IPS-NIHi7 (cell line): ENCODE measurements at regions not wholly inside any gene's neighbourhood (a gene's known extent, or its start where the extent isn't known, plus 50 kb on each side); places are given as distances from the start of the nearest gene placed in this dataset.

Source experiments
- DNase-seq: peaks from one replicate; pipeline ENCODE4 v3.0.0; 2012; ENCODE audit warnings: mixed read lengths; ENCODE audit errors: extremely low spot score

GRCh38 chr3:71903112-71903495 lies 118.2 kb upstream of the PROK2 start:
- DNase-seq, result no peak

- DNase-seq, result no peak
Observed at GRCh38 chr3:71902258-71903111, 117.5 kb upstream of the PROK2 start.

- DNase-seq, result no peak
Observed at GRCh38 chr3:71901645-71902044, 116.7 kb upstream of the PROK2 start.

GRCh38 chr3:71900057-71900456 lies 115.1 kb upstream of the PROK2 start:
- no peak for DNase-seq

- no peak for DNase-seq
Observed at GRCh38 chr3:71896751-71897150, 111.8 kb upstream of the PROK2 start.

GRCh38 chr3:71893702-71894479 lies 108.9 kb upstream of the PROK2 start:
- peak; percentile 41 for DNase-seq

- no peak for DNase-seq
Observed at GRCh38 chr3:71893122-71893521, 108.2 kb upstream of the PROK2 start.

GRCh38 chr3:71891483-71891882 lies 106.5 kb upstream of the PROK2 start:
- no peak for DNase-seq

- no peak for DNase-seq
Observed at GRCh38 chr3:71890356-71890931, 105.5 kb upstream of the PROK2 start.

- no peak for DNase-seq
Observed at GRCh38 chr3:71887256-71887655, 102.3 kb upstream of the PROK2 start.

GRCh38 chr3:71885006-71885405 lies 100.1 kb upstream of the PROK2 start:
- DNase-seq, result no peak

- DNase-seq, result no peak
Observed at GRCh38 chr3:71881732-71882131, 96.8 kb upstream of the PROK2 start.

GRCh38 chr3:71881041-71881440 lies 96.1 kb upstream of the PROK2 start:
- DNase-seq, result no peak

- DNase-seq, result peak; percentile 32
Observed at GRCh38 chr3:71879089-71879488, 94.1 kb upstream of the PROK2 start.

- DNase-seq, result no peak
Observed at GRCh38 chr3:71876135-71877105, 91.5 kb upstream of the PROK2 start.

GRCh38 chr3:71875461-71875947 lies 90.6 kb upstream of the PROK2 start:
- DNase-seq, result peak; percentile 89

- DNase-seq, result no peak
Observed at GRCh38 chr3:71874618-71875017, 89.7 kb upstream of the PROK2 start.

- DNase-seq, result no peak
Observed at GRCh38 chr3:71873093-71873611, 88.2 kb upstream of the PROK2 start.

- DNase-seq, result no peak
Observed at GRCh38 chr3:71872256-71872655, 87.3 kb upstream of the PROK2 start.

- DNase-seq, result no peak
Observed at GRCh38 chr3:71870966-71871512, 86.1 kb upstream of the PROK2 start.

- no peak for DNase-seq
Observed at GRCh38 chr3:71868876-71869275, 83.9 kb upstream of the PROK2 start.
